C4-2B (cell line): ENCODE measurements at regions not wholly inside any gene's neighbourhood (a gene's known extent, or its start where the extent isn't known, plus 50 kb on each side); places are given as distances from the start of the nearest gene placed in this dataset.

Experiments
- ZFX ChIP-seq: fragments of 450-650 bp; IDR thresholded peaks from 2 replicates; pipeline ENCODE4 v1.6.1; 2017
- TF ChIP-seq, protein P1 (sequence below): fragments of 450-650 bp; conservative IDR thresholded peaks from 2 replicates; pipeline ENCODE4 v1.5.1; 2017; ENCODE audit warnings: mild to moderate bottlenecking

GRCh38 chr16:26276289-26276688, 584.5 kb downstream of the HS3ST4 start:
- TF ChIP-seq, protein P1, sequence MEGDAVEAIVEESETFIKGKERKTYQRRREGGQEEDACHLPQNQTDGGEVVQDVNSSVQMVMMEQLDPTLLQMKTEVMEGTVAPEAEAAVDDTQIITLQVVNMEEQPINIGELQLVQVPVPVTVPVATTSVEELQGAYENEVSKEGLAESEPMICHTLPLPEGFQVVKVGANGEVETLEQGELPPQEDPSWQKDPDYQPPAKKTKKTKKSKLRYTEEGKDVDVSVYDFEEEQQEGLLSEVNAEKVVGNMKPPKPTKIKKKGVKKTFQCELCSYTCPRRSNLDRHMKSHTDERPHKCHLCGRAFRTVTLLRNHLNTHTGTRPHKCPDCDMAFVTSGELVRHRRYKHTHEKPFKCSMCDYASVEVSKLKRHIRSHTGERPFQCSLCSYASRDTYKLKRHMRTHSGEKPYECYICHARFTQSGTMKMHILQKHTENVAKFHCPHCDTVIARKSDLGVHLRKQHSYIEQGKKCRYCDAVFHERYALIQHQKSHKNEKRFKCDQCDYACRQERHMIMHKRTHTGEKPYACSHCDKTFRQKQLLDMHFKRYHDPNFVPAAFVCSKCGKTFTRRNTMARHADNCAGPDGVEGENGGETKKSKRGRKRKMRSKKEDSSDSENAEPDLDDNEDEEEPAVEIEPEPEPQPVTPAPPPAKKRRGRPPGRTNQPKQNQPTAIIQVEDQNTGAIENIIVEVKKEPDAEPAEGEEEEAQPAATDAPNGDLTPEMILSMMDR, result no peak
- no peak for TF ChIP-seq ZFX
